ENCODE measurements at regions not wholly inside any gene's neighbourhood (a gene's known extent, or its start where the extent isn't known, plus 50 kb on each side); places are given as distances from the start of the nearest gene placed in this dataset.

DNA sequence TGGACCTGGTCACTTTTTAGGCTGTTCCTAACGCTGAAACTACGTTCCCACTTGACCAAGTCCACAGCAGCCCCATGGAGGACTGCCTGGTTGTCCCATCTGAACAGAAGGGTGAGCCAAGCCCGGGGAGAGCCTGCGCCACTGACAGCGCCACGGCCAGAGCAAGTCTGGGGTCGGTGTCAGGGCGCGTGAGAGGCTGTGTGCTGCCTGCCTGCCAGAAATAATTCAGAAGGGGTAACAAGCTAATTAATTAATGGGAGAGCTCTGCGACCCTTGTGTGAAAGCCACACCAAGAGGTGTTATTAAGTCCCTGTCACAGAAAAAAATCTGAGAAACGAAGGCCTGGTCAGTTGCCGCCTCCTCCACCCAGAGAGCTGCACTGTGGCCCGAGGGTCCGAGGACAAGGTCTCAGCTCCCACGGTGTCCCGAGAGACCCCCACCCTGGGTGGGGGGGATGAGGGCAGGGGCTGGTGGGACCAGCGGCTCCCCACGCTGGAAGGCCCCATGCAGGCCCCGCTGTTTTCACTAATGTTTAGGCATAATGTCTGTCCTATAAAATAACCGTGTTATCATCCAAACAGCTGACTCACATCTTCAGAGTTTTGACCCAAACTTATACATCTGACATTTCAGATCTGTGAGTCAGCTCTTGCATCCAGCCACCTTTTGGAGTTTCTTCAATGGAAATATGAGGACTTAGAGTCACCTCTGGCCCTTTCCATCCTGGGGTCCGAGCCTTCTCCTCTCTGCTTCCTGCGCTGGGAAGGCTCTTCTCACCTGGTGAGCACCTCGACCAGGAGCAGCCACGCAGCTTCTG is 58.5 kb downstream of the DLL1 start:
- DNase-seq (ENCODE audit: low spot score) = no peak

- DNase-seq (ENCODE audit: low spot score) = no peak
Measured at GRCh38 chr6:170231293-170232185, 59.3 kb downstream of the DLL1 start.

DNA sequence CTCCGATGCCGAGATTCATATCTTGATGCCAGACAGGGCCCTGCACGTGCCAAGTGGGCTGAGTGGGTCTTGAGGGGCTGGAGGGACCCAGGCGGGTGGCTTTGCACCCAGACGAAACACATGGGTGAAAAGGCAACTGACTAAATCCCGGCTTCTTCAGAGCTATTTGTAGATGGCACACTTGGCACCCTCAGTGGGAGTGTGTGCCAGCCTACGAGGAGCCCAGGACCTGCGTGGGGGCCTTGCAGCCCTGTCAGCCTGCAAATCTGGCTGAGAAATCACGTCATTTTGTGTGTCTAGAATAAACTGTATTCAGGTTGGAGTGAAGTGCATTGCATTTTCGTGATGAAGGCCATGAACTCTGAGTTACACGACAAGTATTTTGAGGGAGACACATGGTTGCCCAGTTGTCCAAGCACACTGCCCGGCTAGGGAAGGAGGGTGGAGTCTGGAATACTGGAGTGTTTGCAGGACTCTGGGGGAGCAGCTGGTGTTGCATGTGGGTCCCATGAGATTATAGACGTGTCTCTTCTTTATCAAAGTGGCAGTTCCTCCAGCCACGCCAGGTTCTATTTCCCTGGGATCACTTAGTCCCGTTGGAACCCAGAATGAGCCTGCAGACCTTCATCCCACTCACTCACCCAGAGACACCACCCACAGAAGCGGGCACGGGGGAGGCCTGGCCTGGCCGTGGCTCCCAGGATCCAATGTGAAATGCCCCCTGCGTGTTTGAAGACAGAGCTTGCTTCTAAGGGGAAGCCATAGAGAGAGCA is 60.2 kb downstream of the DLL1 start:
- DNase-seq (ENCODE audit: low spot score) = no peak

GRCh38 chr6:170229851-170230519 is 60.9 kb downstream of the DLL1 start:
- DNase-seq (ENCODE audit: low spot score) = no peak

- DNase-seq (ENCODE audit: low spot score) = no peak
Measured at GRCh38 chr6:170229396-170229795, 61.5 kb downstream of the DLL1 start.

DNA sequence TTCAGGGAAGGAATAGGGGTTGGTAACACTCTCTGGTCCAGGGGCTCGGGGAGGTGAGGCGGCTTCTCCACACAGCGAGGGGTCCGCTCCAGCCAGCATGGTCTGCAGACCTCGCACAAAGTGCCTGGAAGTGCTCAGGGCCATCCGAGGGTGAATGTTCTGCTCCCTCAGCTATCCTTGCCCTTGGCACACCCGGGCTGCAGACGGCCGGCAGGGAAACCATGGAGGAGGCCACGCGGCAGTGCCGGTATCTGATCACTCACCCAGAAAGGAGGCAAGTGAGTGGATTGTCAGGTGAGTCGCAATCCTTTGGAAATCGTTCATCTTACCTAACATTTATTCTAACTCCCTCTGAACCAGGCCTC is 62.0 kb downstream of the DLL1 start:
- no peak for DNase-seq (ENCODE audit: low spot score)

GRCh38 chr6:170227996-170228945 is 62.6 kb downstream of the DLL1 start:
- no peak for DNase-seq (ENCODE audit: low spot score)

GRCh38 chr6:170227521-170227983 is 63.3 kb downstream of the DLL1 start:
- no peak for DNase-seq (ENCODE audit: low spot score)

GRCh38 chr6:170226647-170227046 is 64.2 kb downstream of the DLL1 start:
- DNase-seq (ENCODE audit: low spot score) = no peak

DNA sequence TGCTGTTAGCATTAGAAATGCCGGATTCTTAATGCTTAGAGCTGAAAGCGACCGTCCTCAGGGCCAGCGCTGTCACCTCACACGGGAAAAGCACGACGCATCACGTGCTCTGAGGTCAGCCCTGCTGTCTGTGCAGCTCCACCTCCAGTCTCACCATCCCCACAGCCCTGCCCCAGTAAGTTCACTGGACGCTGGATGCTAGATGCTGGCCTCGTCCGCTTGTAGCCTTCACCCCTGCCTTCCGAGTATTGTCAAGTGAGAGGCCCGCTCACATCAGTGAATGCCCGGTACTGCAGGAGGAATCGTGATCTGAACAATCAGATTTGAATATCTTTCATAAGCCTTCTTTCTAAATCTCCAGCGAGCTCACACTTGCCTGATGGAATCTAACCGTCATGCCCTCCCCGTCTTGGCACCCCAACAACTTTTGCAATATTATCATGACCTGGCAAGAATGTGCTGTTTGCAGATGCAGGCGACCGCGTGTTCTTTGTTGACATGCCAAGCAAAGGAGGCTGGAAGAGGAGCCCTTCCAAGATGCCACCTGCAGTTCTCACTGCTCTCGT is 64.9 kb downstream of the DLL1 start:
- DNase-seq (ENCODE audit: low spot score) = peak; percentile 55

- DNase-seq (ENCODE audit: low spot score) = peak; percentile 88
Measured at GRCh38 chr6:170224694-170225660, 65.9 kb downstream of the DLL1 start.

DNA sequence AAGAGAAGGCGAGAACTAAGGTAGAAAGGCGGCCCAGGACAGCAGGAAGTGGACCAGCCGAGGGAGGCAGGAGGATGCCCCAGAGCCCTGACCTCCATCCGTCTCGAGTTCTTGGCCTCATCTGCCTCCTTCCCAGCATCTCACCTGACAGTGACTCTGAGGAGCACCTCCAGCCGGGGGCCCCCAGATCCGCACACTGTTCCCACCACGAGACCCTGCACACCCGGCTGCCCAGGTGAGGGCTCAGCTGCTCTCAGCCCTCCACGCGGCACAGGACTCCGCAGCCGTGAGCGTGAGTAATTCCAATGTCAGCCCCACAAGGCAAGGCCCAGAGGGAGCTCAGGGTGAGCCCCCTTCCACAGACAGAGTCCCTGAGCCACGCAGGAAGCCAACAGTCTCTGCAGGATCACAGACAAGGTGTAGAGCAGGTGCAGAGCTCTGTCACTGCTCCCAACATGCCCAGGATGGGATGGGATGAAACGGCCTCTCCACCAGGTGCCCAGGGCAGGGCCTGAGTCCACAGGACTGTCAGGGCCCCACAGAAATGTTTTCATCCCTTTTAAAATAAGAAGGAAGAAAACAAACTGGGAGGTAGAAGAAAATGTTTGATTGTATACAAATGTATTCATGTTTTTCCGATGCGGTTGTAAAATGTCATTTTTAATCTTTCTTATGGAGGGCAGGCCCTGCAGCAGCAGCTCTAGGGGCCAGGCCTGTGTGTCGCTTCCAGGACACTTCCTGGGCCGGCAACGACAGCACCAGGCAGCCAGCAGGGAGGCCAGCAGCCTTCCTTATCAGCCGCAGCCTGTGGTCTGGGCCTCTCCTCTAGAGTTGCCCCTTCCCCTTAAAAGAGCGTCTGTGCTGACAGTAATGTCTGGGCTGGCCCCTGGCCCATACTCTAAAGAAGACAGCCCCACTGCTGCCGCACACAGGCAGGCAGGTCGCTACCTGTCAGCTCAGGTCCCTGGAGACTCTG is 66.9 kb downstream of the DLL1 start:
- DNase-seq (ENCODE audit: low spot score) = peak; percentile 84

DNA sequence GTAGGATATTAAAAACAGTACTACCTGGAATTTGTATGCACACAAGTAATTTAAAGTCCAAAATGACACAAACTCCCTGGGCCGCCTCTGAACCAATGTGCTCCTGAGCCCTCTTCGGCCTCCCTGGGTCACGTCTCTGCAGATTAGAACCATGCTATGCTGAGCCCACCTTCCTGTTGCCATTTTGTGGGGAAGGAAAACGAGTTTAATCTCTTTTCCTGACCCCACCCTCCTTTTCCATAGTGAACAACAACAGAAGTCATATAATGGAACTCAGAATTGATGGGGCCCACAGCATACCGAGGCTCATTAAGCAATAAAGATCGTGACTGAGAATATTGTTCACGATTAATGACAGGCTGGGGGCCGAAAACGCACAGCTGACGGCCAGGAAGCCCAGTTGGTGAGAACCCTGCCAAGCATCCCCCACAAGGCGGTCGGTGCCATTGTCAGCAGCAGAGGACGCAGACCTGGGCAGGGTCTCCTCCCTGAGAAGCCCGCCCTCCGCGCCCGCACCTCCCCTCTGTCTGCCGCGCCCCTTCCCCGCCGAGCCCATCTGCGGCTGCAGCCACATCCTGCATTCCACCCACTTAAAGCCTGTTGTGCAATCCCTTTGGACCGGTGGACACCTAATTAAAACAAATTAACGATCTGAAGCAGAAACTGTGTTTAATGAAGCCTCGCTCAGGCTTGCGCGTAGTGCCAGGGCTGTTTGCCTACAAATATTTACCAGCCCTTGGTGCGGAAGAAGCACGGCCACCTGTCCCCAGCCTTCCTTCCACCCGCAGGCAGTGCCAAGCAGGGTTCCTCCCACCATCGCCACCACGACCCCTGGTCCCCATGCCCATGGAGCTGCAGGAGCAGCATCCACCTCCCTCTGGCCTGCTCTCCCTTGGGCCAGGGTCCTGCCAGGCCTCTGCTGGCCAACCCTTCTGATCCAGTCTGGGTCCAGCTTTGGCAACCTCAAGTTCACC is 68.1 kb downstream of the DLL1 start:
- DNase-seq (ENCODE audit: low spot score) = peak; percentile 82

DNA sequence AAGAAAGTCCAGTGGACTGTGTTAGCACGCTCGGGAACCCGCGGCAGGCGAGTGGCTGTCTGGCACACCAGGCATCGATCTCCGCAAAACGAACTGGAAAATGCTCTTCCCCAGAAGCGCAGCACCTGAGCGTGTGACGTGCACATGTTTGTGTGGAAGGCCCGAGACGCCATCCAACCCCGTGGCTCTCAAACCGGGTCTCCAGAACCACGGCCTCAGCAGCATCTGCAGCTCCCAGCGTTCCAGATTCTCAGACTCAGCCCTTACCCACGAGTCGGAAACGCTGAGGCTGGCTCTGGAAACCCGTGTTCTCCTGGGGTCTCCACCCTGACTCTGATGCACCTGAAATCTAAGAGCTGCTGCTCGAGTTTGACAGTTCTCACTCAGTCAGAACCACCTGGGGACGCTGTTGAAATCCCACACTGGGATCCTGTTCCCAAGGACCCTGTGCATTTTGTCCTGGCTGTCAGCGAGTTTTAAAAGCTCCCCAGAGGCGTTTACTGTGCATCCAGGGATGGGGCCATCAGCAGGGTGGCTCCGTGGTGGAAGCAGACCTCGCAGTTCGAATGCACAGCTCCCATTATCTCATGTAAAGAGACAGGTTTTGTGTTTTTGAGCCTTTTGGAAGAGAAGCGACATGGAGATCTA is 69.0 kb downstream of the DLL1 start:
- DNase-seq (ENCODE audit: low spot score) = peak; percentile 82

GRCh38 chr6:170221052-170221752 is 69.7 kb downstream of the DLL1 start:
- peak; percentile 60 for DNase-seq (ENCODE audit: low spot score)
